ENCODE measurements at regions not wholly inside any gene's neighbourhood (a gene's known extent, or its start where the extent isn't known, plus 50 kb on each side); places are given as distances from the start of the nearest gene placed in this dataset.

- Histone ChIP-seq H3K36me3 (ENCODE audit: insufficient read depth in 1 of 2, low read depth in 1 of 2) (no peaks in the 10 kb centered on the region), H3K9me3 (no peaks in the 10 kb centered on the region), H3K27ac (no peak overlapping the region), H3K4me3 (no peak overlapping the region), H3K27me3 (ENCODE audit: insufficient read depth in 3 of 3, low read length in 2 of 3) (peaks cover 5 to 55% (median 8%) of the 10 kb centered on the region in 3 donors), H3K4me1 (no peaks in the 10 kb centered on the region)
- no peak for TF ChIP-seq CTCF (IDR thresholded peaks at IDR 0.05)
- DNase-seq, result no peak
- WGBS, 3 donors, result 70 to 80% (median 74%) methylated on average over 1 to 3 of the region's 3 CpGs
- no peak for ATAC-seq
- intact Hi-C loops (cut with DNase I), result no loop called here
These were observed 100.4 kb upstream of the CSF3R start for GRCh38 chr1:36583080-36583479.

- DNase-seq (no peak), ATAC-seq (no peak)
- Histone ChIP-seq H3K27ac (no peak overlapping the region), H3K36me3 (ENCODE audit: insufficient read depth in 1 of 2, low read depth in 1 of 2) (no peaks in the 10 kb centered on the region), H3K27me3 (ENCODE audit: insufficient read depth in 3 of 3, low read length in 2 of 3) (peaks cover 4 to 52% (median 7%) of the 10 kb centered on the region in 3 donors), H3K9me3 (no peaks in the 10 kb centered on the region), H3K4me1 (no peaks in the 10 kb centered on the region), H3K4me3 (no peak overlapping the region)
- intact Hi-C loops (cut with DNase I), result no loop called here
- TF ChIP-seq CTCF (IDR thresholded peaks at IDR 0.05), result no peak
- 57 to 65% (median 58%) methylated on average over 12 of the region's 12 CpGs for WGBS, 3 donors
These were observed 99.5 kb upstream of the CSF3R start for GRCh38 chr1:36582066-36582755.

- Histone ChIP-seq H3K9me3 (no peaks in the 10 kb centered on the region), H3K4me1 (no peaks in the 10 kb centered on the region), H3K27ac (no peak overlapping the region), H3K36me3 (ENCODE audit: insufficient read depth in 1 of 2, low read depth in 1 of 2) (no peaks in the 10 kb centered on the region), H3K27me3 (ENCODE audit: insufficient read depth in 3 of 3, low read length in 2 of 3) (peaks cover 0 to 38% (median 3%) of the 10 kb centered on the region in 3 donors), H3K4me3 (no peak overlapping the region)
- DNase-seq (no peak), ATAC-seq (no peak)
- 31 to 33% (median 32%) methylated on average over 5 of the region's 5 CpGs for WGBS, 3 donors
- no peak for TF ChIP-seq CTCF (IDR thresholded peaks at IDR 0.05)
- intact Hi-C loops (cut with DNase I), result no loop called here
These were observed 97.8 kb upstream of the CSF3R start for GRCh38 chr1:36580524-36580923.

- no peaks in the 10 kb centered on the region for H3K36me3 ChIP-seq (ENCODE audit: insufficient read depth in 1 of 2, low read depth in 1 of 2)
These were observed 96.3 kb upstream of the CSF3R start for GRCh38 chr1:36579039-36579438.

More at GRCh38 chr1:36579039-36579438, 96.3 kb upstream of the CSF3R start:
- DNase-seq, result no peak
- H3K4me1 ChIP-seq, result no peaks in the 10 kb centered on the region
- H3K27me3 ChIP-seq (ENCODE audit: insufficient read depth in 3 of 3, low read length in 2 of 3), result peaks cover 0 to 40% (median 5%) of the 10 kb centered on the region in 3 donors
- no peak overlapping the region for H3K27ac ChIP-seq
- H3K9me3 ChIP-seq, result no peaks in the 10 kb centered on the region
- ATAC-seq, result no peak
- WGBS, 3 donors, result 58 to 62% (median 60%) methylated on average over 8 of the region's 8 CpGs
- no peak for TF ChIP-seq CTCF (IDR thresholded peaks at IDR 0.05)
- intact Hi-C loops (cut with DNase I), result loop anchor here in 1 of 2 donors (10.0 kb wide), 1 partner anchor 856 kb away; no protein-coding TSS in a partner anchor
- H3K4me3 ChIP-seq, result no peak overlapping the region
